ENCODE measurements at regions not wholly inside any gene's neighbourhood (a gene's known extent, or its start where the extent isn't known, plus 50 kb on each side); places are given as distances from the start of the nearest gene placed in this dataset.
"Not testable (repeated sequence)": the region's sequence is repeated elsewhere in the genome, so short reads cannot be mapped to it uniquely, and the experiment has no call there.

- no peak for FAIRE-seq
- DNase-seq (ENCODE audit: insufficient read length, low spot score): no peak
These were observed 258.2 kb downstream of the PHLDA1 start for GRCh38 chr12:75773377-75773776.

DNA sequence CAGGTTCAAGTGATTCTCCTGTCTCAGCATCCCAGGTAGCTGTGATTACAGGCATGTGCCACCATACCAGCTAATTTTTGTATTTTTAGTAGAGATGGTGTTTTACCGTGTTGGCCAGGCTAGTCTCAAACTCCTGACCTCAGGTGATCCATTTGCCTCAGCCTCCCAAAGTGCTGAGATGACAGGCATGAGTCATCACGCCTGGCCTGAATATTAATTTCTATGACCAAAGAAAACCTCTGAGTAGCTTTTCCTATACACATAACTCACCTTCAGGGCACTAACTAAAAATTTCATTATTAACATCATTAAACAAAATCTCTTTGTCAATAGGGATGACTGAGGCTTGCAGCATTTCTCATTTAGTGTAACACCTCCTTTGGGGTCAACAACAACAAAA, 259.6 kb upstream of the KRR1 start:
- DNase-seq (ENCODE audit: insufficient read length, low spot score): no peak

GRCh38 chr12:75767957-75768356, 256.5 kb upstream of the KRR1 start:
- DNase-seq (ENCODE audit: insufficient read length, low spot score) (no peak), FAIRE-seq (no peak)

More for the DNA sequence above, 259.6 kb upstream of the KRR1 start:
- no peak for FAIRE-seq

GRCh38 chr12:75766263-75767160, 255.1 kb upstream of the KRR1 start:
- no peak for FAIRE-seq
- DNase-seq (ENCODE audit: insufficient read length, low spot score): no peak

- no peak for DNase-seq (ENCODE audit: insufficient read length, low spot score)
- no peak for FAIRE-seq
These were observed 254.0 kb upstream of the KRR1 start for GRCh38 chr12:75765170-75766059.

DNA sequence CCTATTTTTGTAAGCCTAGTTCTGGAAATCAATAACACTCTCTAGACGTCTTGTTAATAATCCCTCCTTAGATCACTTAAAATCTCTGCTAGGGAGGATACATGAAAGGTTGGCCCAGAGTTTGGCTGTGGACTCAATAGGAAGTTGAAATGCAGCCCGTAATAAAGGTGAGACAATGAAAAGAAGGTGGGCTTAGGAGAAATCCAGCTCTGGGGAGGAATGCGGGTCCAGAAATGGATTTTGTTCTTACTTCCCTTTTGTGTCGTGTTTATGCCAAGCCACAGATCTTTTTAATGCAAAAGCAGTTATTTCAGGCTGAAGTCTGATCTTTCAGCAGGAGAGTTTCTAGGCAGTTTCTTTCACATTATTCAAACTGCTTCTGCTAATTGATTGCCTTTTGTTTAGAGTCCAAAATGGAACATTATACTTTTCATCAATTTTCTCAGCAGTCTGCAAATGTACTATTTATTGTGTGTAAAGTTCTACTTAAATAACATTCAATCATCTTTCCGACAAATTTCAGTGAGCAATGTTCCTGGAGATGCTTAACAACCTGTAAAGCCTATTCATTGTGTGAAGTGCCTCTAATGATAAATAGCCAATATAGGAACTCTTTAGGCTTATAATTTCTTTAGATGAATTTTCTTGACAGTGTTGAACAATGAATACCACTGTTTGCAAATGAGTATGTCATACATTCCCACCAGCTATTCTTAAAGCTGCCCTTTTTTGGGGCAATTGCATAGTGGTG, 252.9 kb upstream of the KRR1 start:
- no peak for FAIRE-seq
- DNase-seq (ENCODE audit: insufficient read length, low spot score): no peak

DNA sequence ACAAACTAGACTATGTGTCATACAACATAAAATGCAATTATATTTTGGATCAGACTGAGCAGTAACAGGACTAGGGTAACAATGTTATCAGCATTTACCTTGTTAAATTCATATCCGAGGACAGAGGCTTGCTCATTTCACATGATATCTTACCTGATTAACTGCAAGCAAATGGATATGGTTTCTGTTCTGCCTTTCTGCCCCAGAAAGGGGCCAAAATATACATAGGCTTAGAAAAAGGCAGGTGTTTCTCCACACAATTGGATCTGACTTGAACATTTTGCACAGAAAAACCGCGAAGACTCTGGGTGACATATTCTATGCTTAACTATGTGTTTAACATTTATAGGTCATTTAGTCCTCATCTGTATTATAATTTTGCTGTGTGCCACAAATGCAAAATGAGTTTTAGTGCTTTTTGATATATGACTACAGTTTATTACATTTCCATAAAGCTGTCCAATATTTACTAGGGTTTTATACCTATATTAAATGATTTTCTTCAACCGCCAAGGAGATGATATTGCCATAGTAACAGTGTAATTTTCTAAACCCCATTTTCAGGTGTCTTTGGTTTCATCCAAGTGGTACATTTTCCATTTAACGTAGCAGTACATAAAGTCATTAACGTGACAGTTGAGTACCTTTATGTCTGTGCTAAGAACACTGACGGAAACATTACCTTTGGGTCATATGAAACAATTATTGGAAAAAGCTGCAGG, 249.3 kb upstream of the KRR1 start:
- FAIRE-seq (no peak), DNase-seq (ENCODE audit: insufficient read length, low spot score) (no peak)

DNA sequence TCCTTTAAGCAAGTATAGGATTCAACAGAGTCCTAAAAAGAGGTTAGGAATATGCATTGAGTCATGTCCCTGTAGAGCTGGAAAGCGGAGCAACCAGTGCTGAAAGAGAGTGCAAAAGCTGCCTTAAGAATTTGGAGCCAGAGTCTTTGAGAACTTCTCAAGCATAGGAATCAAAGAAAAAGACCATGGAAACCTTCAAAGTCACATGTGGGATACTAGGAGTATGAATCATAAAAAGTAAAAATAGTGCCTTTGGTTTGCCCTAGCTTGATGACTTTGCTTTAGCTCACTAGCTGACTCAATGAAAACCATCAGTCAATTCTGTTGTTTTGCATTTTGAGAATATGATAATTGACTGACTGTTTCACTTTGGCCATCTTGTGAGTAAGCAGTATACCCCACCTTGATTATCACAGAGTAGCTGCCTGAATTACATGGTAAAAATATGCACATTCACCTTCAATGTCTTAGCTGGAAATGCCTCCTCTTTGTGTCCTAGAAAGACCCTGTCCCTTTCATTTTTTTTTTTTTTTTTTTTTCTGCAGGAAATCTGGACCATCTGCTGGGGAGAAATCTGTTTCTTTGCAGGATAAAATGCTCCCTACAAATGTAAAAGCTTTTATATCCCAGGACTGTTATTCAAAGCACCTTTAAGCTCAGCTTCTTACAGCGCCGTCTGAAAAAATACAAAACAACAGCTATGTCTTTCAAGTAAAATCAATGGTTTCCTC, 248.6 kb upstream of the KRR1 start:
- DNase-seq (ENCODE audit: insufficient read length, low spot score) (no peak), FAIRE-seq (no peak)

DNA sequence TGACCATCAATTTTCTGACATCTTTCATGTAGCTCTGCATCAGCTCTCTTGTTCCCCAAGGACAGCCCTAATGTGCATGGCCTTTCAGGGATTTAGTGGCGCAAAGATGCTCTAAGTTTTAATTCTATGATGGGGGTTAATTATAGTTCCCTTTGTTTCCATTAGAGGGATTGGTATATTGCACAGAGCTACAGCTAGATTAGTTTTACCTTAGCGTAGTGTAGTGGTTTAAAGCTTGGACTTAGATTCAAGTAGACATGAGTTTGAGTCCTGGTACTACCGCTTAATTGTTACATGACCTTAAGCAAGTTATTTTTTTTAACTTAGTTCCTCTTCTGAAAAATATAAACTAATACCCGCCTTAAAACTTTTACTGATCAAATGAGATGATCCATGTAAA, 247.8 kb upstream of the KRR1 start:
- DNase-seq (ENCODE audit: insufficient read length, low spot score): no peak
- FAIRE-seq: no peak

DNA sequence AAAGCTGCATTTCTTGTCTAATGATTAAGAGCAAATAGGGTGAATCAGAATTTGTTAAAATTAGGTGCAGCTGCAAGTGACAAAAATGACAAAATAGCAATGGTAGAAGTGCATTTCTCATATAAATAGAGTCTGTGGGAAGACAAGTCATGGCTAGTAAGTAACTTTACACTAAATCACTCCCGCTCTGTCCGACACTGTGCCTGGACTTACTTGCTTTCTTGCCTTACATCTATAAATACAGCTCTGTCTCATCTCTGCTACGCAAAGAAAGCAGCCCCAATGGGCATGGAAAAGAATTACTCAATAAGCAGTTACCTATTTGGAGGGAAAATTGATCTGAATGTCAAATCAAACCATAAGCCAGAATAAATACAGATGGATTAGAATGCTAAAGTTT, 245.4 kb upstream of the KRR1 start:
- FAIRE-seq (no peak), DNase-seq (ENCODE audit: insufficient read length, low spot score) (no peak)

- DNase-seq (ENCODE audit: insufficient read length, low spot score) (no peak), FAIRE-seq (no peak)
These were observed 244.7 kb upstream of the KRR1 start for GRCh38 chr12:75756111-75756510.

DNA sequence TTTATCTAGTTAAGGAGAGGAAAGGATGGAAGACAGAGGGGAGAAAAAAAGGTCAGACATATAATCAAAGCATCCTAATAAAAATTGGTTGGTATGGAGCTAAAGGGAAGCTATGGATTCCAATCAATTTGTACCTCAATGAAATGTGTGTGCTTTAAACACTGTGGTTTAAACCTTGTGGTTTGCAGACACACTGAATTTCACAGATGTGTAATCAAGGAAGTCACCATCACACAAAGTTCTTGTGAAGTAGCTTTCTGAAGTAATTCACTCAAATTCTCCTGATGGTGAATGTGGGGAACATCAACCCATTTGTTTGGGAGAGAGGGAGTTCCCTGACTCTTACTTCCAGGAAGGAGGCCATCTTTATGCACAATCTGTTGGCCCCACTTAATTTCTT, 243.3 kb upstream of the KRR1 start:
- DNase-seq (ENCODE audit: insufficient read length, low spot score): no peak
- FAIRE-seq: no peak

- DNase-seq (ENCODE audit: insufficient read length, low spot score): no peak
- FAIRE-seq: no peak
These were observed 242.7 kb upstream of the KRR1 start for GRCh38 chr12:75754141-75754540.

DNA sequence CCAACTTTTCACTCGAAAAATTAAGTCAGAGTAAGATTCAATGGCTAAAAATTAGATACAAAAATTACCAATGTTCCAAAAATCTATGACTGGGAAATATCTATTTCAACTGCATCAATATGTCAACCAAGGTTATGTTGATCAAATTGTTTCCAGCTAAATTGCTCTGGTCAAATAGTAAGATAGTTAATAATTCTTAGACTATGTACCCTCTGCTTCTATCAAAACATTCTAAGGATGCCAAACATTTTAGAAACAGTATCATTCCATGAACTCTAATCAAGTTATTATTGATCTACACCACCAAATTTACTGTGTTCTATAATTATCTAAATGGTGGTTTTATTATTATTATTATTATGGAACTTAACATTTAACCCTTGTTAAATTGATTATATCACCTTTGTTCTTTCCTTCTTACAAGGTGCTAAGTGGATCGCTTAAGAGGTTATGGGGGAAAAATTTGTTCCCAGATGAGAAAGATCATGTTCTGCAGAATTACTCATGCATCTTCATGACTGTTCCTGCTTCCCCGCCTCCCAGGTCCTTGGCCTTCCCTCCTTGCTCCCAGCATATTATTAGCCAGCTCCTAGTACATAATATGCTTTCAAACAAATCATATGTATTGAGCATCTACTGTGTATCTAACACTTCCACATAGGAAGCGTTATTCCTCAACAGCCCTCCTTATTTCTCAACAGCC, 240.5 kb upstream of the KRR1 start:
- FAIRE-seq (no peak), DNase-seq (ENCODE audit: insufficient read length, low spot score) (no peak)

DNA sequence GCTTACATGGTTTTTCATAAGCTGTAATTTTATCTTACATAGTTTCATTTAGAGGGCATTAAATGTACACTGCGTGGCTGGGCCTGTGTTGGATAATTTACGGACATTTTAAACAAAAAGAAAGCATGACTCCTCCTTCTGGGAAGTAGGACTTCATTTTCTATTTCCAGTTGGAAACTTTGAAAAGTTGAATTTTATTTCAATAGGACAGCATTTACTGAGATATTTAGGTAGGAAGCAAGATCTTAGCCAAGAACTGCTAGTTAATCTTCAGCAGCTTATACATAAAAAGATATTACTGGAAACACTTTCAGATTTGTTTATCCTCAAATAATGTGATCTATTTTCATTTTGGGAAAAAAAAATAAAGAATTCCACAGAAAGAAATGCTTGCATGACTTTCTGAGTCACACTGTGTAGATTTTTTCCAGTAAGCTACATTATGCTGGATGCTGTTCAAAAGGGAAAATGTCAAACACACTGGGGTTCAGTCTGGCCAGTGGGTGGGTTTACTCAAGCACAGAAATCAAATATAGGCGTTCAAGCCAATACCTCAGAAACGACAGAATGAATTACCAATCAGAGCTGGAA, 239.4 kb upstream of the KRR1 start:
- no peak for FAIRE-seq
- no peak for DNase-seq (ENCODE audit: insufficient read length, low spot score)

GRCh38 chr12:75748990-75749389, 237.6 kb upstream of the KRR1 start:
- FAIRE-seq; DNase-seq (ENCODE audit: insufficient read length, low spot score): not testable (repeated sequence)

- DNase-seq (ENCODE audit: insufficient read length, low spot score) (no peak), FAIRE-seq (no peak)
These were observed 236.7 kb upstream of the KRR1 start for GRCh38 chr12:75748136-75748535.

DNA sequence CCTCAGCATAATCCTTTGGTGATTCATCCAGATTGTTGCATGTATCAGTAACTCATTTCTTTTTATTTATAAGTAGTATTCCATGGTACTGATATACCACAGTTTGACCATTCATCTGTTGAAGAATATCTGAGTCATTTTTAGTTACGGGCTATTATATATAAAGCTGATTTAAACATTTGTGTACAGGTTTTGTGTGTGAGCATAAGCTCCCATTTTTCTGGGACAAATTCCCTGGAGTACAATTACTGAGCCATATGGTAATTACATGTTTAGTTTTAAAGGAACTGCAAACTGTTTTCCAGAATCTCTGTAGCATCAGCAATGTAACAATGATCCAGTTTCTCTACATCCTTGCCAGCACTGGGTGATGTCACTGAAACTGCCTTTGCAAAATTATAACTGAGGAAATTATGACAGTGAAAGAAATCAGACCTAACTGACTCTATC, 236.2 kb upstream of the KRR1 start:
- no peak for FAIRE-seq
- DNase-seq (ENCODE audit: insufficient read length, low spot score): no peak

DNA sequence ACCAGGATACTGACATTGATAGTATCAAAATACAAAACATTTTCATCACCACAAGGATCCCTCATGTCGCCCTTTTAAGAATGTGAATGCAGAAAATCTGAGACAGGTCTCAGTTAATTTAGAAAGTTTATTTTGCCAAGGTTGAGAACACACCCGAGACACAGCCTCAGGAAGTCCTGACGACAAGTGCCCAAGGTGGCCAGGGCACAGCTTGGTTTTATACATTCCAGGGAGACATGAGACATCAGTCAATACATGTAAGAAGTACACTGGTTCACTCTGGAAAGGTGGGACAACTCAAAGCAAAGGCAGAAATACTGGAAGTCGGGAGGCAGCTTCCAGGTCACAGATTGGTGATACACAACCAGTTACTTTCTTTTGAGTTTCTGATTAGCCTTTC, 235.2 kb upstream of the KRR1 start:
- DNase-seq (ENCODE audit: insufficient read length, low spot score): no peak
- FAIRE-seq: no peak
